ENCODE measurements at regions not wholly inside any gene's neighbourhood (a gene's known extent, or its start where the extent isn't known, plus 50 kb on each side); places are given as distances from the start of the nearest gene placed in this dataset.

DNA sequence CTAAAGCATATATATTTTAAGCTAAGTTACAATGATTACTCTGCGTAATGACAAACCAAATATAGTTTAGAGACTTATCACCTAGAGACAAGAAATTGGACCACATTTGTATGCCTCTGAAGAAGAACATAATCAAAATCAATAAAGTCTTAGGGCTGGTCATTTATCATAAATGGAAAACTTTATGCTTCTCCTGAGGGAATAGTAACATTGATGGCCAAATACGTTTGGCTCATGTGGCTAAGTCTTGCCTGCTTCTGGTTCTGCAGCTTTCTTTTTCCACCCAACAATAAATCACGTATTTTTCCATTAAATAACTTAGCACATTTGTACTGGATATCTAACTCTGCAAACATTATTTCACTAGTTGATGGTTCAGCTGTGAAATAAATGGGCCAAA lies 458.4 kb downstream of the SLITRK1 start:
- no peak overlapping the region for H4K8ac ChIP-seq (ENCODE audit: low read depth, low read length)
- no peak overlapping the region for H2BK5ac ChIP-seq (ENCODE audit: low read length)
- H3K9ac ChIP-seq (ENCODE audit: low read depth, low read length, poor library complexity), result no peak overlapping the region
- H4K91ac ChIP-seq (ENCODE audit: low read depth, low read length, poor library complexity), result no peak overlapping the region
- H3K18ac ChIP-seq (ENCODE audit: low read length), result no peak overlapping the region
- DNase-seq (ENCODE audit: low spot score), result no peak
- H3K23ac ChIP-seq (ENCODE audit: low read depth, low read length, poor library complexity), result no peak overlapping the region
- no peak overlapping the region for H2AK5ac ChIP-seq (ENCODE audit: low read depth, low read length)
- H2AFZ ChIP-seq (ENCODE audit: low read length), result no peak overlapping the region
- WGBS, 2 donors (ENCODE audit: extremely low coverage in 2 of 2, insufficient read length in 2 of 2, insufficient replicate concordance in 1 of 2), result no CpG with 5 or more reads among the region's 3 CpGs
- no peak overlapping the region for H3K27ac ChIP-seq (replicated peaks; ENCODE audit: low read length)
- no peak overlapping the region for H2BK15ac ChIP-seq (ENCODE audit: low read length)
- H3K36me3 ChIP-seq (replicated peaks in 1 of 2; ENCODE audit: control insufficient read depth in 2 of 2, insufficient read depth in 2 of 2, low read length in 2 of 2), result no peaks in the 10 kb centered on the region
- no peak overlapping the region for H3K4ac ChIP-seq (ENCODE audit: low read length)
- no peak overlapping the region for H2BK120ac ChIP-seq (ENCODE audit: low read depth, low read length)
- H3K4me1 ChIP-seq (ENCODE audit: control insufficient read depth in 2 of 2, insufficient read depth in 1 of 2, low read depth in 1 of 2, low read length in 2 of 2), result no peaks in the 10 kb centered on the region
- no peak overlapping the region for H3K4me3 ChIP-seq (ENCODE audit: low read length in 2 of 2)
- H3K9me3 ChIP-seq (replicated peaks in 1 of 2; ENCODE audit: control insufficient read depth in 2 of 2, insufficient read depth in 1 of 2, low read depth in 1 of 2, low read length in 2 of 2), result no peaks in the 10 kb centered on the region
- H3K14ac ChIP-seq (ENCODE audit: low read length), result no peak overlapping the region
- H3K27me3 ChIP-seq (ENCODE audit: control insufficient read depth in 3 of 3, insufficient read depth in 3 of 3, low read depth in 1 of 3, low read length in 3 of 3), result no peaks in the 10 kb centered on the region
- H2BK12ac ChIP-seq (ENCODE audit: low read length), result no peak overlapping the region
- no peaks in the 10 kb centered on the region for H3K79me1 ChIP-seq (ENCODE audit: low read depth, low read length)
- no peak overlapping the region for H3K4me2 ChIP-seq (ENCODE audit: insufficient read depth, low read length, poor library complexity, severe bottlenecking)

GRCh38 chr13:83423381-83423780 lies 458.9 kb downstream of the SLITRK1 start:
- no peak overlapping the region for H3K9ac ChIP-seq (ENCODE audit: low read depth, low read length, poor library complexity)
- no peak overlapping the region for H2AFZ ChIP-seq (ENCODE audit: low read length)
- no peaks in the 10 kb centered on the region for H3K79me1 ChIP-seq (ENCODE audit: low read depth, low read length)
- H3K27me3 ChIP-seq (ENCODE audit: control insufficient read depth in 3 of 3, insufficient read depth in 3 of 3, low read depth in 1 of 3, low read length in 3 of 3), result no peaks in the 10 kb centered on the region
- no peak overlapping the region for H3K18ac ChIP-seq (ENCODE audit: low read length)
- no peak overlapping the region for H3K4me2 ChIP-seq (ENCODE audit: insufficient read depth, low read length, poor library complexity, severe bottlenecking)
- WGBS, 2 donors (ENCODE audit: extremely low coverage in 2 of 2, insufficient read length in 2 of 2, insufficient replicate concordance in 1 of 2), result no CpG with 5 or more reads among the region's 2 CpGs
- no peak overlapping the region for H2BK12ac ChIP-seq (ENCODE audit: low read length)
- H3K4me3 ChIP-seq (ENCODE audit: low read length in 2 of 2), result no peak overlapping the region
- no peak overlapping the region for H3K4ac ChIP-seq (ENCODE audit: low read length)
- H4K91ac ChIP-seq (ENCODE audit: low read depth, low read length, poor library complexity), result no peak overlapping the region
- H2AK5ac ChIP-seq (ENCODE audit: low read depth, low read length), result no peak overlapping the region
- no peaks in the 10 kb centered on the region for H3K9me3 ChIP-seq (replicated peaks in 1 of 2; ENCODE audit: control insufficient read depth in 2 of 2, insufficient read depth in 1 of 2, low read depth in 1 of 2, low read length in 2 of 2)
- no peak overlapping the region for H3K27ac ChIP-seq (replicated peaks; ENCODE audit: low read length)
- no peak overlapping the region for H2BK15ac ChIP-seq (ENCODE audit: low read length)
- no peak overlapping the region for H3K14ac ChIP-seq (ENCODE audit: low read length)
- no peak overlapping the region for H2BK120ac ChIP-seq (ENCODE audit: low read depth, low read length)
- no peak overlapping the region for H4K8ac ChIP-seq (ENCODE audit: low read depth, low read length)
- no peak overlapping the region for H2BK5ac ChIP-seq (ENCODE audit: low read length)
- no peaks in the 10 kb centered on the region for H3K4me1 ChIP-seq (ENCODE audit: control insufficient read depth in 2 of 2, insufficient read depth in 1 of 2, low read depth in 1 of 2, low read length in 2 of 2)
- no peaks in the 10 kb centered on the region for H3K36me3 ChIP-seq (replicated peaks in 1 of 2; ENCODE audit: control insufficient read depth in 2 of 2, insufficient read depth in 2 of 2, low read length in 2 of 2)
- no peak overlapping the region for H3K23ac ChIP-seq (ENCODE audit: low read depth, low read length, poor library complexity)
- no peak for DNase-seq (ENCODE audit: low spot score)

DNA sequence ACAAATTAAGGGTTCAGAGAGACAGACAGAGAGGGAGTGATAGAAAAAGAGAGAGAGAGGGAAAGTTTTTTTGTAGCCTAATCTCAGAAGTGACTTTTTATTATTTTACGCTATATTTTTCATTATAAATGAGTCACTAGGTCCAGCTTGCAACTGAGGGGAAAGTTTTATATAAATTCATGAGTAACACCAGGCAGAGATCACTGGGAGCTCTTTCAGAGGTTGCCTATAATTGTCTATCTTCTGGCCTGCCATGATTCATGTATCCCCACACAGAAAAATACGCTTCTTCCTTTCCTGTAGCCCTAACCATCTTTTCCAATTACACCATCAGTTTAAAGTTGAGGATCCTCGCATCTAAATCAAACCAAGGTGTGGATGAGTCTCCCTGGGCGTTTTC lies 467.9 kb downstream of the SLITRK1 start:
- Histone ChIP-seq H3K9ac (ENCODE audit: low read depth, low read length, poor library complexity) (no peak overlapping the region), H3K36me3 (replicated peaks in 1 of 2; ENCODE audit: control insufficient read depth in 2 of 2, insufficient read depth in 2 of 2, low read length in 2 of 2) (no peaks in the 10 kb centered on the region), H3K27me3 (ENCODE audit: control insufficient read depth in 3 of 3, insufficient read depth in 3 of 3, low read depth in 1 of 3, low read length in 3 of 3) (no peaks in the 10 kb centered on the region), H3K9me3 (replicated peaks in 1 of 2; ENCODE audit: control insufficient read depth in 2 of 2, insufficient read depth in 1 of 2, low read depth in 1 of 2, low read length in 2 of 2) (no peaks in the 10 kb centered on the region), H3K79me1 (ENCODE audit: low read depth, low read length) (no peaks in the 10 kb centered on the region), H3K18ac (ENCODE audit: low read length) (no peak overlapping the region), H3K27ac (replicated peaks; ENCODE audit: low read length) (no peak overlapping the region), H3K4me3 (ENCODE audit: low read length in 2 of 2) (no peak overlapping the region), H2BK15ac (ENCODE audit: low read length) (no peak overlapping the region), H4K91ac (ENCODE audit: low read depth, low read length, poor library complexity) (no peak overlapping the region), H3K4me2 (ENCODE audit: insufficient read depth, low read length, poor library complexity, severe bottlenecking) (no peak overlapping the region), H2BK120ac (ENCODE audit: low read depth, low read length) (no peak overlapping the region), H2AK5ac (ENCODE audit: low read depth, low read length) (no peak overlapping the region), H3K23ac (ENCODE audit: low read depth, low read length, poor library complexity) (no peak overlapping the region), H4K8ac (ENCODE audit: low read depth, low read length) (no peak overlapping the region), H3K4me1 (ENCODE audit: control insufficient read depth in 2 of 2, insufficient read depth in 1 of 2, low read depth in 1 of 2, low read length in 2 of 2) (no peaks in the 10 kb centered on the region), H2BK12ac (ENCODE audit: low read length) (no peak overlapping the region), H2AFZ (ENCODE audit: low read length) (peak overlapping the region; percentile 8), H3K14ac (ENCODE audit: low read length) (no peak overlapping the region), H2BK5ac (ENCODE audit: low read length) (no peak overlapping the region), H3K4ac (ENCODE audit: low read length) (no peak overlapping the region)
- no CpG with 5 or more reads among the region's 4 CpGs for WGBS, 2 donors (ENCODE audit: extremely low coverage in 2 of 2, insufficient read length in 2 of 2, insufficient replicate concordance in 1 of 2)
- DNase-seq (ENCODE audit: low spot score), result no peak

GRCh38 chr13:83386609-83387008 lies 495.7 kb downstream of the SLITRK1 start:
- Histone ChIP-seq H2BK120ac (ENCODE audit: low read depth, low read length) (no peak overlapping the region), H3K27ac (replicated peaks; ENCODE audit: low read length) (no peak overlapping the region), H3K4ac (ENCODE audit: low read length) (no peak overlapping the region), H3K36me3 (replicated peaks in 1 of 2; ENCODE audit: control insufficient read depth in 2 of 2, insufficient read depth in 2 of 2, low read length in 2 of 2) (no peaks in the 10 kb centered on the region), H3K4me2 (ENCODE audit: insufficient read depth, low read length, poor library complexity, severe bottlenecking) (no peak overlapping the region), H3K23ac (ENCODE audit: low read depth, low read length, poor library complexity) (no peak overlapping the region), H2AK5ac (ENCODE audit: low read depth, low read length) (no peak overlapping the region), H3K79me1 (ENCODE audit: low read depth, low read length) (no peaks in the 10 kb centered on the region), H4K91ac (ENCODE audit: low read depth, low read length, poor library complexity) (no peak overlapping the region), H4K8ac (ENCODE audit: low read depth, low read length) (no peak overlapping the region), H3K4me3 (ENCODE audit: low read length in 2 of 2) (no peak overlapping the region), H2BK5ac (ENCODE audit: low read length) (no peak overlapping the region), H2BK15ac (ENCODE audit: low read length) (no peak overlapping the region), H2AFZ (ENCODE audit: low read length) (no peak overlapping the region), H3K4me1 (ENCODE audit: control insufficient read depth in 2 of 2, insufficient read depth in 1 of 2, low read depth in 1 of 2, low read length in 2 of 2) (no peaks in the 10 kb centered on the region), H3K18ac (ENCODE audit: low read length) (no peak overlapping the region), H3K27me3 (ENCODE audit: control insufficient read depth in 3 of 3, insufficient read depth in 3 of 3, low read depth in 1 of 3, low read length in 3 of 3) (no peaks in the 10 kb centered on the region), H2BK12ac (ENCODE audit: low read length) (no peak overlapping the region), H3K9ac (ENCODE audit: low read depth, low read length, poor library complexity) (no peak overlapping the region), H3K14ac (ENCODE audit: low read length) (no peak overlapping the region), H3K9me3 (replicated peaks in 1 of 2; ENCODE audit: control insufficient read depth in 2 of 2, insufficient read depth in 1 of 2, low read depth in 1 of 2, low read length in 2 of 2) (no peaks in the 10 kb centered on the region)
- no CpG with 5 or more reads among the region's 1 CpG for WGBS, 2 donors (ENCODE audit: extremely low coverage in 2 of 2, insufficient read length in 2 of 2, insufficient replicate concordance in 1 of 2)
- no peak for DNase-seq (ENCODE audit: low spot score)

Measured in neuronal stem cell (in vitro differentiated cells).